ENCODE measurements at regions not wholly inside any gene's neighbourhood (a gene's known extent, or its start where the extent isn't known, plus 50 kb on each side); places are given as distances from the start of the nearest gene placed in this dataset.
"Not testable (repeated sequence)": the region's sequence is repeated elsewhere in the genome, so short reads cannot be mapped to it uniquely, and the experiment has no call there.

- DNase-seq (ENCODE audit: low read depth) = no peak
- no peak overlapping the region for H3K4me3 ChIP-seq (ENCODE audit: low read length)
- TF ChIP-seq CTCF (conservative IDR thresholded peaks at IDR 0.05; ENCODE audit: low read depth, low read length) = no peak
Observed at GRCh38 chr9:109641372-109641659, 138.7 kb upstream of the PALM2AKAP2 start.

GRCh38 chr9:109652112-109652511, 127.9 kb upstream of the PALM2AKAP2 start:
- no peak for DNase-seq (ENCODE audit: low read depth)
- H3K4me3 ChIP-seq (ENCODE audit: low read length) = no peak overlapping the region
- no peak for TF ChIP-seq CTCF (conservative IDR thresholded peaks at IDR 0.05; ENCODE audit: low read depth, low read length)

- peak; percentile 68 for TF ChIP-seq CTCF (conservative IDR thresholded peaks at IDR 0.05; ENCODE audit: low read depth, low read length)
- no peak for DNase-seq (ENCODE audit: low read depth)
Observed at GRCh38 chr9:109652971-109653370, 127.0 kb upstream of the PALM2AKAP2 start.

GRCh38 chr9:109653470-109653869, 126.5 kb upstream of the PALM2AKAP2 start:
- no peak for DNase-seq (ENCODE audit: low read depth)
- no peak for TF ChIP-seq CTCF (conservative IDR thresholded peaks at IDR 0.05; ENCODE audit: low read depth, low read length)
- no peak overlapping the region for H3K4me3 ChIP-seq (ENCODE audit: low read length)

More at GRCh38 chr9:109652971-109653370, 127.0 kb upstream of the PALM2AKAP2 start:
- no peak overlapping the region for H3K4me3 ChIP-seq (ENCODE audit: low read length)

- DNase-seq (ENCODE audit: low read depth); H3K4me3 ChIP-seq (ENCODE audit: low read length): not testable (repeated sequence)
Observed at GRCh38 chr9:109663978-109664377, 116.0 kb upstream of the PALM2AKAP2 start.

GRCh38 chr9:109665736-109666135, 114.3 kb upstream of the PALM2AKAP2 start:
- H3K4me3 ChIP-seq (ENCODE audit: low read length); DNase-seq (ENCODE audit: low read depth): not testable (repeated sequence)

- DNase-seq (ENCODE audit: low read depth) = no peak
- no peak for TF ChIP-seq CTCF (conservative IDR thresholded peaks at IDR 0.05; ENCODE audit: low read depth, low read length)
- no peak overlapping the region for H3K4me3 ChIP-seq (ENCODE audit: low read length)
Observed at GRCh38 chr9:109681301-109681700, 98.7 kb upstream of the PALM2AKAP2 start.

GRCh38 chr9:109682227-109682626, 97.8 kb upstream of the PALM2AKAP2 start:
- no peak for TF ChIP-seq CTCF (conservative IDR thresholded peaks at IDR 0.05; ENCODE audit: low read depth, low read length)

More at GRCh38 chr9:109682227-109682626, 97.8 kb upstream of the PALM2AKAP2 start:
- DNase-seq (ENCODE audit: low read depth) = no peak
- no peak overlapping the region for H3K4me3 ChIP-seq (ENCODE audit: low read length)
